ENCODE measurements at regions not wholly inside any gene's neighbourhood (a gene's known extent, or its start where the extent isn't known, plus 50 kb on each side); places are given as distances from the start of the nearest gene placed in this dataset.

GRCh38 chr14:62253911-62254310 lies 491.7 kb downstream of the SNAPC1 start:
- Histone ChIP-seq H3K36me3 (ENCODE audit: control insufficient read depth, insufficient read depth, low read length) (no peaks in the 10 kb centered on the region), H3K4me1 (no peaks in the 10 kb centered on the region), H3K4me3 (ENCODE audit: low read depth, low read length) (no peak overlapping the region), H3K9me3 (no peaks in the 10 kb centered on the region), H3K27me3 (replicated peaks; ENCODE audit: control insufficient read depth, insufficient read depth, low read length) (no peaks in the 10 kb centered on the region; the same call in 1 of the 2 replicates)
- Mint-ChIP-seq H3K9me3 (ENCODE audit: unreplicated experiment) (no peaks in the 10 kb centered on the region), H3K36me3 (ENCODE audit: insufficient read depth, unreplicated experiment) (no peaks in the 10 kb centered on the region), H3K4me3 (ENCODE audit: unreplicated experiment) (no peak overlapping the region), H3K4me1 (ENCODE audit: low read depth, unreplicated experiment) (no peaks in the 10 kb centered on the region), H3K27ac (ENCODE audit: unreplicated experiment) (no peak overlapping the region), H3K27me3 (ENCODE audit: insufficient read depth, unreplicated experiment) (peaks cover 10% of the 10 kb centered on the region)
- TF ChIP-seq, protein P1, sequence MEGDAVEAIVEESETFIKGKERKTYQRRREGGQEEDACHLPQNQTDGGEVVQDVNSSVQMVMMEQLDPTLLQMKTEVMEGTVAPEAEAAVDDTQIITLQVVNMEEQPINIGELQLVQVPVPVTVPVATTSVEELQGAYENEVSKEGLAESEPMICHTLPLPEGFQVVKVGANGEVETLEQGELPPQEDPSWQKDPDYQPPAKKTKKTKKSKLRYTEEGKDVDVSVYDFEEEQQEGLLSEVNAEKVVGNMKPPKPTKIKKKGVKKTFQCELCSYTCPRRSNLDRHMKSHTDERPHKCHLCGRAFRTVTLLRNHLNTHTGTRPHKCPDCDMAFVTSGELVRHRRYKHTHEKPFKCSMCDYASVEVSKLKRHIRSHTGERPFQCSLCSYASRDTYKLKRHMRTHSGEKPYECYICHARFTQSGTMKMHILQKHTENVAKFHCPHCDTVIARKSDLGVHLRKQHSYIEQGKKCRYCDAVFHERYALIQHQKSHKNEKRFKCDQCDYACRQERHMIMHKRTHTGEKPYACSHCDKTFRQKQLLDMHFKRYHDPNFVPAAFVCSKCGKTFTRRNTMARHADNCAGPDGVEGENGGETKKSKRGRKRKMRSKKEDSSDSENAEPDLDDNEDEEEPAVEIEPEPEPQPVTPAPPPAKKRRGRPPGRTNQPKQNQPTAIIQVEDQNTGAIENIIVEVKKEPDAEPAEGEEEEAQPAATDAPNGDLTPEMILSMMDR (IDR thresholded peaks at IDR 0.05; ENCODE audit: insufficient read depth in 1 of 2, low read depth in 1 of 2, low read length in 1 of 2, severe bottlenecking in 1 of 2, unreplicated experiment in 1 of 2) = no peak
- ChIA-PET POLR2A (no interaction called here), CTCF (no interaction called here)
- intact Hi-C loops (cut with micrococcal nuclease; ENCODE audit: unreplicated experiment) = no loop called here
- no TSS peak for BruUV-seq (replicated peaks)
- no peak for DNase-seq

- no peak overlapping the region for H3K4me3 Mint-ChIP-seq (ENCODE audit: unreplicated experiment)
- H3K4me1 ChIP-seq = no peaks in the 10 kb centered on the region
- intact Hi-C loops (cut with micrococcal nuclease; ENCODE audit: unreplicated experiment) = no loop called here
- no peak overlapping the region for H3K4me3 ChIP-seq (ENCODE audit: low read depth, low read length)
- TF ChIP-seq, protein P1 (IDR thresholded peaks at IDR 0.05; ENCODE audit: insufficient read depth in 1 of 2, low read depth in 1 of 2, low read length in 1 of 2, severe bottlenecking in 1 of 2, unreplicated experiment in 1 of 2) = no peak
- no peaks in the 10 kb centered on the region for H3K27me3 ChIP-seq (replicated peaks; ENCODE audit: control insufficient read depth, insufficient read depth, low read length)
- H3K36me3 Mint-ChIP-seq (ENCODE audit: insufficient read depth, unreplicated experiment) = no peaks in the 10 kb centered on the region
- ChIA-PET CTCF (no interaction called here), POLR2A (no interaction called here)
- H3K9me3 Mint-ChIP-seq (ENCODE audit: unreplicated experiment) = no peaks in the 10 kb centered on the region
- H3K9me3 ChIP-seq = no peaks in the 10 kb centered on the region
- H3K27ac Mint-ChIP-seq (ENCODE audit: unreplicated experiment) = no peak overlapping the region
- no peaks in the 10 kb centered on the region for H3K4me1 Mint-ChIP-seq (ENCODE audit: low read depth, unreplicated experiment)
- H3K27me3 Mint-ChIP-seq (ENCODE audit: insufficient read depth, unreplicated experiment) = peaks cover 5% of the 10 kb centered on the region
- H3K36me3 ChIP-seq (ENCODE audit: control insufficient read depth, insufficient read depth, low read length) = no peaks in the 10 kb centered on the region
- no TSS peak for BruUV-seq (replicated peaks)
- no peak for DNase-seq
Measured at GRCh38 chr14:62269204-62269603, 507.0 kb downstream of the SNAPC1 start.

DNA sequence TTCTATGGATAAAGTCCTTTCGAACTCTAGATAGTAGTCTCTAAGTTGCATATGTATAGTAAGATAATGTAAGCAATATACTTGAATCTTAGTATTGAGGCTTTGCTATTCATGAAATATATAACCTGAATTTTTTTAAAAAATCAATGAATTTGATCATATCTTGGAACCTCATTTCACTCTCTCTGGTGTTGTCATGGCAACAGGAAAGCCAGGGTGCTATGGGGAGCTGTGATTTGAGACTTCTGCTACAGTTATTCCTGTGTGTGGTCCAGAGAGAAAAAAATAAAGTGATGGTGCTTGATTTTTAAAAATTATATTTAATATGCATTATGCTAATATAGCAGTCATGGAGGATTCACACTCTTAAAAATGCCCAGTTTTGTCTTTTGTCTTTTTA lies 508.0 kb downstream of the SNAPC1 start:
- no peak overlapping the region for H3K27ac Mint-ChIP-seq (ENCODE audit: unreplicated experiment)
- H3K27me3 Mint-ChIP-seq (ENCODE audit: insufficient read depth, unreplicated experiment) = peaks cover 5% of the 10 kb centered on the region
- POLR2A ChIA-PET = no interaction called here
- no peak overlapping the region for H3K4me3 Mint-ChIP-seq (ENCODE audit: unreplicated experiment)
- no peaks in the 10 kb centered on the region for H3K9me3 Mint-ChIP-seq (ENCODE audit: unreplicated experiment)
- H3K36me3 ChIP-seq (ENCODE audit: control insufficient read depth, insufficient read depth, low read length) = no peaks in the 10 kb centered on the region
- H3K9me3 ChIP-seq = no peaks in the 10 kb centered on the region
- no peaks in the 10 kb centered on the region for H3K4me1 ChIP-seq
- intact Hi-C loops (cut with micrococcal nuclease; ENCODE audit: unreplicated experiment) = no loop called here
- no peak for DNase-seq
- H3K36me3 Mint-ChIP-seq (ENCODE audit: insufficient read depth, unreplicated experiment) = no peaks in the 10 kb centered on the region
- no peaks in the 10 kb centered on the region for H3K4me1 Mint-ChIP-seq (ENCODE audit: low read depth, unreplicated experiment)
- H3K4me3 ChIP-seq (ENCODE audit: low read depth, low read length) = no peak overlapping the region
- CTCF ChIA-PET = no interaction called here
- BruUV-seq (replicated peaks) = no TSS peak
- TF ChIP-seq, protein P1 (IDR thresholded peaks at IDR 0.05; ENCODE audit: insufficient read depth in 1 of 2, low read depth in 1 of 2, low read length in 1 of 2, severe bottlenecking in 1 of 2, unreplicated experiment in 1 of 2) = no peak
- H3K27me3 ChIP-seq (replicated peaks; ENCODE audit: control insufficient read depth, insufficient read depth, low read length) = no peaks in the 10 kb centered on the region
